ENCODE measurements at regions not wholly inside any gene's neighbourhood (a gene's known extent, or its start where the extent isn't known, plus 50 kb on each side); places are given as distances from the start of the nearest gene placed in this dataset.

DNA sequence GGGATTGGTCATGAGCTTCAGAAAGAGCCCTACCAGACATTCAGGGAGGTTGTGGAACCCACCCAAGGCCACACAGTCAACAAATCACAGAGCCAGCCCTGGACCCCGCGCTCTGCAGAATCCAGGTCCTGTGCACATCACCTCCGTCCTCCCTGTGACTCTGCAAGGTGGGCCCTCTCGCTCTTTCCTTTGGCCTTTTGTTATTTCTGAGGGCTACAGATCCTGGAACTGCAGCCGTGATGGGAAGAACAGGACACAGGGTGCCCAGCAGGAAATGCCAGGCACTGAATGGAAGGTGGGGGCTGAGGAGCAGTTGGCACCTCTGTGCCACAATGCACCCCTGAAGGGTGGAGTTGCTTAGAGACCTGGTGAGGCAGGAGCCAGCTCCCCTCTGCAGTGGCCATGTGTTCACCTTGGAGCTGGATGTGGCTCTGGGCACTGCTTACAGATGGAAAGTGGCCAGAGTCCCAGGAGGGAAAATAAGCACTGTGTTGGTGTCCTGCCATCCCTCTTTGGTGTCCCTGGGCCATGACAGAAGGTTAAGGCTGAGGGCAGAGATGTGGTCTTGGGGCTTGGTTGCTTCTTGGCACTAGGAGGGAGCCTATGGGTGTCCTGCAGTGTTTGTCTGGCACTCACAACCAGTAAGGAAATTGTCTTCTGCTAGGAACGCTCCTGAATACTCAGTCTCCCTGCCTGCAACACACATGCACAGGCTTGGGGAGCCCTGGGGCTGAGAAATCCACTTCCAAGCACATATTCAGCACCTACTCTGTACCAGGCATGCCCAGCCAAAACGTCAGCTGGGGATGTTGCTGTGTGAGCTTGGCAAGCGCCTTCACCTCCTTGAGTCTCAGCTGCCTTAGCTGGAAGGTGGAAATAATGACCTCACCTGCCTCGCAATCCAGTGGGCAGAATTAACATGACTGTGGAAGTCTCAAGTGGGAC is 98.0 kb upstream of the SLC6A6 start:
- Histone ChIP-seq H3K4me3 (no peak overlapping the region), H3K27ac (peak overlapping the region in 2 of 21 experiments; percentile 55 to 68)

- Histone ChIP-seq H3K27ac (no peak overlapping the region), H3K4me3 (no peak overlapping the region)
Observed at GRCh38 chr3:14305324-14305723, 97.1 kb upstream of the SLC6A6 start.

DNA sequence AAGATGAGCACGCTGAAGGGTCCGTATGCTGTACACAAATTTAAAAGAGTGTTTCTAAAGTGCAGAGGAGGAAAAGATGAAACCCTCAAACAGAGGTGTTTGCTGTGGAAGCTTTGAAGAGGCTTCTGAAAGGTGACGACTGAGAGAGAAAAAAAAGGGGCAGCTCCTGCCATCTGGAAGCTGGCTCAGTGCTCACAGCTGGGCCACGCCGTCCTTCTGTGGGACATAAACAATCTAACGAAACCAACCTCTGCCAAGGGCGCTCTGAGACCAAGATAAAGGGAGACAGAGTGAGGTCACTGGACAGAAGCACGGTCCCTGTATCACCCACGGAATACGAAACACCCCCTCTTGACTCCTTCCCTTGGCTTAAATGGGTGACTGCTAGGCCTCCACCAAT is 96.3 kb upstream of the SLC6A6 start:
- Histone ChIP-seq H3K27ac (no peak overlapping the region), H3K4me3 (no peak overlapping the region)

DNA sequence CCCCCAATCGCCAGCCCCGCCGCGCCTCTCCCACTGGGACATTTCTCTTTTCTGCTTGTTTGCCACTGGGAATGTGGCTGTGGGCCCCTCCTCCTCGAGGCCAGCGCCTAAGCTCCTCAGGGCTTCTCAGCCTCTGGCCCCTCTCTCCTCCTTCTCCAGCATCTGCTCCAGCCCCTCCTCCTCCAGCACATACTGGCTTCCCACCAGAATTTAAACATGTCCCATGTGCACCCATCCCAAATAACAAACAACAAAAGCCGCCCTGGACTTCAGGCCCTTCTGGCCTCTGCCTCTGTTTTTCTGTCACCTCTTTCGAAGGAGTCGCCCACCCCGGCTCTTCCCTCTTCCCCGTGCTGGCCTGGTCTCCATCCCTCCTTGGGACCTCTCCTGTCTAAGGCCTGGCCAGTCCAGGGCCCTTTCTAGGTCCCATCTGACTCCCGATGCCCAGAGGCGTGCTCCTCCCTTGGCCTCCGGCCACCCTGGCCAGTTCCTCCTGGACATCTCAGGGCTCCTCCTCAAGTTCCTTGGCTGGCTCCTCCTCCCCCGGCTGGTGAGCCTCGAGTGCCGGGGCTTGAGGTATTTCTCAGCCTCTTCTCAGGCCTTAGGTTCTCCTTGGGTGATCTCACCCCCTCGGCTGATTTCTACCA is 94.6 kb upstream of the SLC6A6 start:
- H3K4me3 ChIP-seq: no peak overlapping the region
- H3K27ac ChIP-seq: no peak overlapping the region

DNA sequence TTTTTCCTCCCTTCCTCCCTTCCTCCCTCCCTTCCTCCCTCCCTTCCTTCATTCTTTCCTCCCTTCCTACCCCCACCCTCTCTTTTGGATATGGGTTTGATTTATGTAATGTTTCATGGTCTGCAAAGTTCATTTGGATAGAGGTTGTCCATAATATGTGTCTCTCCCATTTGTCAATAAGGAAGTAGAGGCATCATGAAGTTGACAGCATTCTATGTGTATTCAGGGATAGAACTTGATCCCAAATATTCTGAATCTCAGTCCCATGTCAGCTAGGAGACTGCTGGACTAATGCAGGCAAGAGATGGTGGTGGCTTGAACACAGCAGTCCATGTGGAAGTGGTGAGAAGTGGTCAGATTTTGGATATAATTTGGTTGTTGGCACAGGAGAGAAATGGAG is 90.7 kb upstream of the SLC6A6 start:
- H3K4me3 ChIP-seq: no peak overlapping the region
- H3K27ac ChIP-seq: no peak overlapping the region

- no peak overlapping the region for H3K27ac ChIP-seq
- H3K4me3 ChIP-seq: no peak overlapping the region
Observed at GRCh38 chr3:14312375-14312774, 90.0 kb upstream of the SLC6A6 start.

- H3K4me3 ChIP-seq: no peak overlapping the region
- no peak overlapping the region for H3K27ac ChIP-seq
Observed at GRCh38 chr3:14317057-14317553, 85.3 kb upstream of the SLC6A6 start.

GRCh38 chr3:14318646-14319045 is 83.8 kb upstream of the SLC6A6 start:
- Histone ChIP-seq H3K4me3 (no peak overlapping the region), H3K27ac (no peak overlapping the region)

- no peak overlapping the region for H3K4me3 ChIP-seq
- H3K27ac ChIP-seq: no peak overlapping the region
Observed at GRCh38 chr3:14319654-14320182, 82.7 kb upstream of the SLC6A6 start.

GRCh38 chr3:14320219-14320618 is 82.2 kb upstream of the SLC6A6 start:
- Histone ChIP-seq H3K27ac (no peak overlapping the region), H3K4me3 (no peak overlapping the region)

GRCh38 chr3:14322001-14322400 is 80.4 kb upstream of the SLC6A6 start:
- Histone ChIP-seq H3K27ac (no peak overlapping the region), H3K4me3 (no peak overlapping the region)

- no peak overlapping the region for H3K4me3 ChIP-seq
- H3K27ac ChIP-seq: no peak overlapping the region
Observed at GRCh38 chr3:14322667-14323295, 79.6 kb upstream of the SLC6A6 start.

DNA sequence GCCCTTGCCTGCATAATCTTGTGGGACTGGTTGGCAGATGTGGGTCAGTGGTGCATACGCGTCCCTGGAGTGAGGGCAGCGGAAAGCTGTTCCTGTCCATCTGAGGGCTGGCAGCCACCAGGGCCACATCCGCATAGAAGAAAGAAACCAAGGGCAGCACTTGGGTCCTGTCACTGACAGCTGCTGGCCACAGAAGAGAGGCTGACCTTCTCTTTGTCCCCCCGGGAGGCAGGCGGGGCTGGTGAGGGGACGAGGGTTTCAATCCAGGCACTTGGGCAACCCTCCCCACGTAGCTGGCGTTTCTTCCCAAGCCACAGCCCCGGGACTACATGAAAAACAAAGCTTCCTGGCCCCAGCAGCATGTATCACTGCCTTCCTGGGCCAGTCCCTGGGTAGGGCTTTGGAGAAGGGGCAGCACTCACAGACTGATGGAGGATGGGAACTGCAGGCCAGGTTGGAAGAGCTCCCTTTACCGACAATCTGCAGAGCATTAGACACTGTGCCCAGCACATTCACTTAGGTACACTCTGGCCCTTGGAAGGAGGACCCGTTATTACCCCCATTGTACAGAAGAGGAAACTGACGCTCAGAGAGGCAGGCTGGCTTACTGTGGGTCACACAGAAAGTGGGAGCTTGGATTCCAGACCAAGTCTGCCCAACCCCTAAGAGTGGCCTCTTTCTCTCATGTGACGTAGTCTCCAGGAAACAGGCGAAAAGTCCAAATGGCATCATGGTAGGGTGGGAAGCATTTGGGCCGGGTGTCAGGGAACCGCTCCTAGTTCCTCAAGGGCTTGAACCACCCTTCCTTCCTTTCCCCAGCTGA is 78.8 kb upstream of the SLC6A6 start:
- Histone ChIP-seq H3K4me3 (no peak overlapping the region), H3K27ac (no peak overlapping the region)

DNA sequence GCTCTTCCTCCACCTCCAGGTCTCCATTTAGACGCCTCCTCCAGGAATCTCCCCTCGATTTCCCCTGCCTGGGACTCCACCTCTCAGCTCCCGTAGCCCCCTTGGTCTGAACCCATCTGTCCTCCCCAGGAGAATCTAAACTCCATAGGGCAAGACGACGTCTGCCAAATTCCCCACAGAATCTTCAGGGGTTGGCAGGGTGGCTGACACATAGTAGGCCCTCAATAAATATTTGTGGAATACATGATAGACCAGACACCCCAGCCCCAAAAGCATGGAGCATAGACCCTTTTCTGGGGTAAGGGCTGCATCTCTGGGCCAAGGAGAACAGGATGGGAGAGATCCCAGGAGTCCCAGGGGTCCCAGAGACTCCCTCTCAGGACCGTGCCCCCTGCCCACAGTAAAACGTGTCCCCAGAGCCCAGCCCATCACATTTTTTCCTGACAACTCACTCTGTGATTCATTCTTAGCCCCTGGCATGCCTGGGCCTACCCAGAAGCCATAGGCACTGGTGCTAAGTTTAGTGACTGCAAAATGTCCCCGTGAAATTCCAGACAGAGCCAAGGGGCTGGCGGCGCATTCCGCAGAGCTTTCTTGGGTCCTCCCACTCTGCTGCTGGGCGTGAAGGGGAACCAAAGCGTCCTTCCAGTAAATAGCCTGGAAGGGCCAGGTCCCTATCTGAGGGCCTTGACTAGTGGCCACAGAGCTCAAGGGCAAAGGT is 78.0 kb upstream of the SLC6A6 start:
- Histone ChIP-seq H3K4me3 (no peak overlapping the region), H3K27ac (no peak overlapping the region)

DNA sequence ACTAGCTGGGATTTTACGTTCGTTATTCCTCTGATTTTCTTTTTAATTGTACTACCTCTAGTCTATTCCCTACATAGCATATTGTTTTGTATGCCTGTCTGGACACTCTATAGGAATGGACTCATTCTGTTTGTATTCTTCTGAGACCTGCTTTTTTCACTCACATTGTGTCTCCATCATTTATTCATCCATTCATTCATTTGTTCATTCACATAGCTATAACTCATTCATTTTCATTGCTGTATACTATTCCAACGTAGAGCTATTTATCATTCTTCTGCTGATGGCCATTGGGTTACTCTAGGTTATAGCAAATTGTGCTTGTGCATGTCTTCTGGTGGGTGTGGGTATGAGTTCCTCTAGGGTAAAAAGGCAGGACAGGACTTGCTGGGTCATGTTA is 74.0 kb upstream of the SLC6A6 start:
- H3K4me3 ChIP-seq: no peak overlapping the region

DNA sequence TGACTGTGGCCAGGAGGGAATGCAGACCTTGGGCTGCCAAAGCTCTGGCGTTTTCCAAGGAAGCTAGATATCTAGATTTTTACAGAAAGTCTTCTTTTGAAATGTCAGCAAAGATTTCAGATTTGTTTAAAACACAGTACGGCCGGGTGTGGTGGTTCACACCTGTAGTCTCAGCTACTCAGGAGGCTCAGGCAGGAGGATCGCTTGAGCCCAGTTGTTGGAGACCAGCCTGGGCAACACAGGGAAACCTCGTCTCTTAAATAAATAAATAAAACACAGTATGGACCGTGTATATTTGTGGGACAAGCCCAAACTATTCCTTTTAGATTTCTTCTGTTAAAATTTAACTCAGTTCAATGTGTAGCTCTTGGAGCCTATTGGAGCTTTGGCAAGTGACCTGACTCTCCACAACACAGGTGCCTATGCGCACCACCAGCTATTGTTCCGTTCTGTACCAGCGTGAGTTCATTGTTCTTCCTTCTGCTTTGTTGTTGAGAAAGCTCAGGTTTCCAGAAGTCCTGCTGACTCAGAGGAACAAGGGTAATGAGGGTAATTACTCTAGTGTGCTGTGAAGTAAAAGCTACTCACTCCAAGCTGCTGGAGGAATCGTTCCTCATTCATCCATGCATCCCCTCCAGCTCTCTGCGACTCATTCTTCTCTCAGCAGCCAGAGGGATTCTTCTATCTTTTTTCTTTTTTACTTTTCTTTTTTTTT is 73.1 kb upstream of the SLC6A6 start:
- H3K27ac ChIP-seq: no peak overlapping the region
- H3K4me3 ChIP-seq: no peak overlapping the region

More for the DNA sequence above, 74.0 kb upstream of the SLC6A6 start:
- no peak overlapping the region for H3K27ac ChIP-seq

DNA sequence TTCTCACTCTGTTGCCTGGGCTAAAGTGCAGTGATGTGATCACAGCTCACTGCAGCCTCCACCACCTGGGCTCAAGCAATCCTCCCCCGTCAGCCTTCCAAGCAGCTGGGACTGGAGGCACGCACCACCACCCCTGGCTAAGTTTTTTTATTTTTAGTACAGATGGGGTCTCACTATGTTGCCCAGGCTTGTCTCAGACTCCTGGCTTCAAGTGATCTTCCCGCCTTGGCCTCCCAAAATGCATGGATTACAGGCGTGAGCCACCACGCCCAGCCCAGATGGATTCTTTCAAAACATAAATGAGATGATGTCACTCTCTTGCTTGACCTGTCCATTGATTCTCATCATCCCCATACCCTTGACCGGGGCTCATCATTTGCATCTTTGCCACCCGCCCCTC is 72.6 kb upstream of the SLC6A6 start:
- Histone ChIP-seq H3K4me3 (no peak overlapping the region), H3K27ac (no peak overlapping the region)

- H3K27ac ChIP-seq: no peak overlapping the region
- H3K4me3 ChIP-seq: no peak overlapping the region
Observed at GRCh38 chr3:14330508-14330907, 71.9 kb upstream of the SLC6A6 start.

Measured in skin epidermis (tissue), 12 donors.